DMS153 (cell line): ENCODE measurements at regions not wholly inside any gene's neighbourhood (a gene's known extent, or its start where the extent isn't known, plus 50 kb on each side); places are given as distances from the start of the nearest gene placed in this dataset.
"Not testable (repeated sequence)": the region's sequence is repeated elsewhere in the genome, so short reads cannot be mapped to it uniquely, and the experiment has no call there.

Source experiments
- DNase-seq: peaks from one replicate; lab custom pipeline; 2025; lab: John Stamatoyannopoulos, UW

GRCh38 chr6:6749702-6750491, 161.4 kb downstream of the LY86 start:
- no peak for DNase-seq

GRCh38 chr6:6750594-6751265, 162.2 kb downstream of the LY86 start:
- no peak for DNase-seq

DNA sequence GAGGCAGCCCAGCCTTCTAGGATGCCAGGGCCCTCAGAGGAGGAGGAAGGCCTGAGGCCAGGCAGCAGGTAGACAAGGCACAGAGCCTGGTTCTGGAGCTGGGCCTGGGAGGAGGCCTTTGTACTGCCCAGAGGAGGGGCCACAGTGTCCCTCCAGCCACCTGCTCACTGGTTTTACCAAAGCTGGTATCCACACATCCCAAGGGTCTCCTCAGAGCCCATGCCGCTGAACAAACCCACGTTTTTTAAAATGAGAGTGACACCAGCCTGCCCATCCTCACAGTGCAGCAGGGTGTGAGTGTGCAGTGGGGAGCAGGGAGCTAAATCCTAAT, 162.7 kb downstream of the LY86 start:
- DNase-seq = no peak

- no peak for DNase-seq
Observed at GRCh38 chr6:6751619-6752023, 163.1 kb downstream of the LY86 start.

DNA sequence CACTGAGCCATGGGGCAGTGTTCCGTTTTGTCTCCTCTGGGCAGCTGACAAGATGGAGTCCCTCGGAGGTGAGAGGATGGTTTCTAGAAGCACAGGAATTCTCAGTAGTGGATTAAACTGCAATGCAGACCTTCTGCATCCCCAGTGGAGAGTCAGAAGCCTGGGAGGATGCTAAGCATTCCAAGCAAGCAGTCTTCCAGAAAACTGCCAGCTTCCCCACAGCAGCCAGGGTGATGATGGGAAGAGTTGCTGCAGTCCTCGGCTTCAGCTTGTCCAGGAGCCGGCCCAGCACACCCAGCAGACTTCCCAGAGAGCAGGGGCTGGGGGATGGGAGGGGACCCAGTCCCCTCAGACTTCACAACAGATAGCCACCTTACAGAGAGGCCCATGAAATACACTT, 163.6 kb downstream of the LY86 start:
- no peak for DNase-seq

- DNase-seq = no peak
Observed at GRCh38 chr6:6753301-6753700, 164.8 kb downstream of the LY86 start.

DNA sequence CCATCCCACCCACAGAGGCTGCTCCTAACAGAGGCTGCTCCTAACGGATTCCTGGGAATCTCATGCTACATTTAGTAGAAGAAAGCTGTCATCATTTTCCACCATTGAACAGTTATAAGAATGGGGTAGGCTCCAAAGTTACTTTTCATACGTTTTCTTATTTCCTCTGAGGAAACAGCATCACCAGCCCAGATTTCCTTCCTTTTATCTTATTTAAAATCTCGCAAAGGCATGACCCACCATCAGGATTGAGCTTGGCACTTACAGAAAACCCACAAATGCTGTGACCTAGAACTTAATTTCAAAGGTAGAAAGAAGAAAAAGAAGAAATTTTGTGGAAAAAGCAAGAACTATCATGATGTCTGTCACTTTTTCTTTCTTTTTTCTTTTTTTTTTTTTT, 168.0 kb downstream of the LY86 start:
- no peak for DNase-seq

GRCh38 chr6:6758546-6758914, 170.0 kb downstream of the LY86 start:
- no peak for DNase-seq

GRCh38 chr6:6758915-6759654, 170.6 kb downstream of the LY86 start:
- DNase-seq = peak; percentile 48

GRCh38 chr6:6760002-6760401, 171.5 kb downstream of the LY86 start:
- no peak for DNase-seq

DNA sequence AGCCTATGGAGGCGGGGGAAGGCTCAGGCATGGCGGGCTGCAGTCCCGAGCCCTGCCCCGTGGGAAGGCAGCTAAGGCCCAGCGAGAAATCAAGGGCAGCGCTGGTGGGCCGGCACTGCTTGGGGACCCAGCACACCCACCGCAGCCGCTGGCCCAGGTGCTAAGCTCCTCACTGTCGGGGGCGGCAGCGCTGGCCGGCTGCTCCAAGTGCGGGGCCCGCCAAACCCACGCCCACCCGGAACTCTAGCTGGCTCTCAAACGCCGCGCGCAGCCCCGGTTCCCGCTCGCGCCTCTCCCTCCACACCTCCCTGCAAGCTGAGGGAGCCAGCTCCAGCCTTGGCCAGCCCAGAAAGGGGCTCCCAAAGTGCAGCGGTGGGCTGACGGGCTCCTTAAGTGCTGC, 174.0 kb downstream of the LY86 start:
- DNase-seq = not testable (repeated sequence)

DNA sequence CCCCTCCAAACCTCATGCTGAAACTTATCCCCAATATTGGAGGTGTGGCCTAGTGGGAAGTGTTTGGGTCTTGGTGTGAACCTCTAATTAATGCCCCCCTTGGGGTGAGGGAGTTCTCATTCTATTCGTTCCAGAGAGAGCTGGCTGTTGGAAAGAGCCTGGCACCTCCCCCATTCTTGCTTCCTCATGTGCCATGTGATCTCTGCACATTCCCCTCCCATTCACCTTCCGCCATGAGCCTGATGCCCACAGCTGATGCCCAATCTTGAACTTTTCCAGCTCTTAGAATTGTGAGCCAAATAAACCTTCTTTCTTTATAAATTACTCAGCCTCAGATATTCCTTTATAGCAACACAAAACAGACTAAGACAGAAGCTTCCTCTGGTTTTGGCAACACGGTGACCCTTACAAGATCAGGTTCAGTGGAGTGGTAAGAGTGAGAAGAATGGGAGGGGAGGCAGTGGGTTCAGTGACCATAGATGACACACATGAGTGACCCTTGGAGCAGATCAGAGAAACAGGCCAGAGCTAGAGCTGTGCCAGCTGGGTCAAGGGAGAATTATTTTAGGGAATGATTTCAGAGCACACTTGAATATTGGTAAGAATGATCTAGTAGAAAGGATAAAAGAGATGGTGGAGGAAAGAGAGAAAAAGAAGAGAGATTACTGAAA, 176.4 kb downstream of the LY86 start:
- no peak for DNase-seq

GRCh38 chr6:6766230-6766905, 177.8 kb downstream of the LY86 start:
- DNase-seq = no peak

DNA sequence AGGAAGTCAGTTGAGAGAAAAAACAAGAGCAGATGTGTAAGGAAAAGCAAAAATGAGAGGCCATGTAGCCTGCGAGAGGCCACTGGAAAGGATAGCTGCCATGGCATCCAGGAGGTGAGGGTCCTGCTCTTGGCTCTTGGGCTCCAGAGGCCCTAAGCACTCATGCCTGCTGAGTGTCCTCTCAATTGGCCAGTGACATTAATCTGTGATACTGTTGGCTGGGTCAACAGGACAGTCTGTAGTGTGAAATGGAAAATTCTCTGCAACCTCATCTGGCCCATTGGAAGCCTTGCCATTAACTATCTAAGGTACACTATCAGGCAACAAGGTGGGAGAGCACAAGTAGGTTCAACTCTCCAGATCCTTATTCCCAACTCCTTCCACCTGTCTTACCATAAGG, 180.9 kb downstream of the LY86 start:
- DNase-seq = no peak

DNA sequence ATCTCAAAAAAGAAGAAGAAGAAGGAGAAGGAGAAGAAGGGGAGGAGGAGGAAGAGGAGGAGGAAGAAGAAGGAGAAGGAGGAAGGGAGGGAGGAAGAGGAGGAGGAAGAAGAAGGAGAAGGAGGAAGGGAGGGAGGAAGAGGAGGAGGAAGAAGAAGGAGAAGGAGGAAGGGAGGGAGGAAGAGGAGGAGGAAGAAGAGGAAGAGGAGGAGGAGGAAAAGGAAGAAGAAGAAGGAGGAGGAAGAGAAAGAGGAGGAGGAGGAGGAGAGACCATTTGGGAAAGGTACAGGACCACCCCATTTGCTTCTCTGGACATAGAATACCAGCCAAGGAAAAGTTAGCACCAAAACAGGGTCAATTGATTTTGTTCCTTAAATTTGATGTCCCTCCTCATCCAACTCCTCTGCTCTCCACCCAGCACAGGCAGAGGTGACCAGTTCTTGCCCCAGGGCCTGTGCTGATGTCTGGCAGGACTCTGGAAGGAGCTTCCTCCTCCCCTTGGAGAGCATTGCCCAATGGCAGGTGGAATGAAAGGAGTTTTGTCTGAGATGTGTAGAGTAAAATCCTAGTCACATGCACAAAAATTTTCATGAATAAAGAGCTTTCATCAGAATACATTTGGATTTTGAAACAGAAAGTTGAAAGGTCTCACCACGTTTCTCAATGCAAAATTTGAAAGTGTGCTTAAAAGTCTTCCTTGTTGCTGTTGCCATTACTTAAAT, 182.9 kb downstream of the LY86 start:
- no peak for DNase-seq

DNA sequence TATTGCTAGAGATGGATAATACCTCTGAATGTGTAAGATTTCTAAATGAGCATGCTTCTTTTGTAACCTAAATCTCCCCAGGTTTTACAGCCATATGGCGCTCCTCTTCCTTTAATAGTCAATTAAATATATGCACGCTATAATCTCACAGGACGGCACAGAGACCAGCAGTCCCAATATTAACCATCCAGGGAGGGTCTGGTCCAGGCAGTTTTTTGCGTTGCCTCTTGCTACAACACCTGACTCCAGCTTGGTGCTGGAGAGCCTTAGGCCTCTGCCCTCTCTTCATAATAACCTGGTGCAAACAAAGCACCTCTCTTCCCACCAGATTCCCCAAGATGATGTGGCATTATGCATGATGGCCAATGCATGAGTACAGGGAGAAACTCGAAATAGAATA, 183.4 kb downstream of the LY86 start:
- no peak for DNase-seq

GRCh38 chr6:6772751-6773150, 184.2 kb downstream of the LY86 start:
- DNase-seq = no peak

DNA sequence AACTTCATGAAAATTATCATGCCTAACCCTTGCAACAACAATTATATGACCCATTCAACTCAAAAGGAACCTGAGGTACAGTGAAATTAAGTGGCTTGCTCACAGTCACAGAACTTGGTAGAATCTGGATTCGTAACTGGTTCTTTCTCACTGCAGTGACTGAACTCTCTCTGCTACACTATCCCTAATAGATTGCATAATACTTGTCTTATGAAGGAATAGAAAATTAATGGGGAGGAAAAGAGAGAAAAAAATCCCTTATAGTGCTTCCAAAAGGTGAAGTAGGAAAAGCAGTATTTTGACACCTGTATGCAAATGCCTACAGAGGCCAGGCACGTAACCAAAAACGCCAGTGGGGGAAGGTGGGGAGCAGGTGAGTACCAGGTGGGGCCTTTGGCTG, 186.6 kb downstream of the LY86 start:
- no peak for DNase-seq

DNA sequence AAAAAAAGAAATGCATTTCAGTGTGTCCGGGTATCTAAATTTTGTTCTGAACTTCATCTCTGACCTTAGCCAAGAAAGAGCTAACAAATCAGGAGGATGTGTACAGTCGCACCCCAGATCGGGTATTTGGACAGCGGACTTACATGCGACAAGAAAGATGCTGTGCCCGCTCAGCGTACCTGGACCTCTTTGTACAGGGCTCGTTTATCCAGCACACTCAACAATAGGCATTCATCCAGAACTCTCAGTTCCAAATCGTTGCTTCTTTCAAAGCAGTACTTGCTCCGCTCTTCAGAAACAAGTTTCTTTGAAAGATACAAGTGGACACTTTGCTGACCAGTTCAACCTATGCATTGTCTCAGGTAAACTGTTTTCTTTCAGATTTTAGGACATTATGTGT, 191.7 kb downstream of the LY86 start:
- no peak for DNase-seq

DNA sequence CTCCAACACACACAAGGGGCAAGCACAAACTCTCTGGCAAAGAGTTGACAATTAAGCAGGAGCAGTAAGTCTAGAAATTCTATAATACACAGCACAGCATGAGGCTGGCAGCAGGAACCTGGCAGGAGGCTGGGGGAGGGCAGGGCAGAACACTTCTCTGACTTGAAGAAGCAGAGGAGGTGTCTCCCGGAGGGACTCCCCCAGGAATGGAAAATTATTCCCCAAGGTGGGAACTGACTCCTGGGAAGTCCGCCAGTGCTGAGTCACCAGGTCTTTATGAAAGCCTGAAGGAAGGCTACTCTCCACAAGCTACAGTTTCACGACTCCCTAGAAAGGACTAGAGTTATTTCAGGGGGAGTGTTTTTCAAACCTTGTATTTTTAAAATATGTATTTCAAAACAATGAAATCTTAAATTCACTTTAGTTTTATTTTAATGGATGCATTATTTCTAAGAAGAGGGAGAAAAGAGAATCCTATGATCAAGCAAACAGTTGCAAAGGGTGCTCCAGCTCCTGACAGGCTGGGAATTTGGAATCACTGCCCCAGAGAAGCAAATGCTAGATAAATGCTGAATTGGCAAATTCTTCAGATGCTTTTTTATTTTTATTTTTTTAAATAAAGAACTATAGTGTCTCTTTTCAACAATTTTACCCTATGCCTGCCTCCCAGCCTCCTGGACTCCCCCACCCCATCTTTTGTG, 192.8 kb downstream of the LY86 start:
- DNase-seq = no peak

DNA sequence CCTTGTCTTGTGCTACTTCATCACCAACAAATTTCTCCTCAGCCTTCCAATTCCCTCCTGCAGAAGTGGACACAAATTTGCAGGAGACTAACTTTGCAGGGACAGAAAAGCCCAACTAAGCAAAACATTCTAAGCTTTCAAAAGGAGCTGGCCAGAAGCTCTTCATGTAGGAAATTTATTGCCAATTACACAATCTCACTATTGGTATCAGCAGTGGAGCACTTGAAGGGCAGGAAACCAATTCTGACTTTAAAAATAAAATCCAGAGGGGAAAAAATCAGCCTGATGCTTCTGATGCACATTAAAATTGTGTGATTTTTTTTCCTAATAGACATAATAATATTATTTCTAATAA, 193.3 kb downstream of the LY86 start:
- DNase-seq = no peak
